ENCODE measurements at regions not wholly inside any gene's neighbourhood (a gene's known extent, or its start where the extent isn't known, plus 50 kb on each side); places are given as distances from the start of the nearest gene placed in this dataset.

- Histone ChIP-seq H3K4me2 (ENCODE audit: insufficient read depth, low read length) (no peak overlapping the region), H3K9me3 (ENCODE audit: low read depth, low read length) (peaks cover 2% of the 10 kb centered on the region), H3K27ac (ENCODE audit: low read depth, low read length) (no peak overlapping the region), H3K27me3 (ENCODE audit: insufficient read depth, low read length) (no peaks in the 10 kb centered on the region), H2AFZ (ENCODE audit: low read length) (no peak overlapping the region), H3K79me2 (ENCODE audit: insufficient read depth, low read length) (no peaks in the 10 kb centered on the region), H3K36me3 (ENCODE audit: insufficient read depth, low read length) (no peaks in the 10 kb centered on the region), H3K4me3 (ENCODE audit: insufficient read depth, low read length) (no peak overlapping the region), H4K20me1 (ENCODE audit: insufficient read depth, low read length) (no peaks in the 10 kb centered on the region), H3K4me1 (ENCODE audit: insufficient read depth, low read length) (no peaks in the 10 kb centered on the region)
- no peak for DNase-seq (ENCODE audit: insufficient read length, low spot score, missing footprints)
- TF ChIP-seq, protein P1, sequence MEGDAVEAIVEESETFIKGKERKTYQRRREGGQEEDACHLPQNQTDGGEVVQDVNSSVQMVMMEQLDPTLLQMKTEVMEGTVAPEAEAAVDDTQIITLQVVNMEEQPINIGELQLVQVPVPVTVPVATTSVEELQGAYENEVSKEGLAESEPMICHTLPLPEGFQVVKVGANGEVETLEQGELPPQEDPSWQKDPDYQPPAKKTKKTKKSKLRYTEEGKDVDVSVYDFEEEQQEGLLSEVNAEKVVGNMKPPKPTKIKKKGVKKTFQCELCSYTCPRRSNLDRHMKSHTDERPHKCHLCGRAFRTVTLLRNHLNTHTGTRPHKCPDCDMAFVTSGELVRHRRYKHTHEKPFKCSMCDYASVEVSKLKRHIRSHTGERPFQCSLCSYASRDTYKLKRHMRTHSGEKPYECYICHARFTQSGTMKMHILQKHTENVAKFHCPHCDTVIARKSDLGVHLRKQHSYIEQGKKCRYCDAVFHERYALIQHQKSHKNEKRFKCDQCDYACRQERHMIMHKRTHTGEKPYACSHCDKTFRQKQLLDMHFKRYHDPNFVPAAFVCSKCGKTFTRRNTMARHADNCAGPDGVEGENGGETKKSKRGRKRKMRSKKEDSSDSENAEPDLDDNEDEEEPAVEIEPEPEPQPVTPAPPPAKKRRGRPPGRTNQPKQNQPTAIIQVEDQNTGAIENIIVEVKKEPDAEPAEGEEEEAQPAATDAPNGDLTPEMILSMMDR (IDR thresholded peaks at IDR 0.05; ENCODE audit: extremely low read depth, low read depth, low read length): no peak
Observed at GRCh38 chr12:125687820-125688219, 622.6 kb downstream of the AACS start.

DNA sequence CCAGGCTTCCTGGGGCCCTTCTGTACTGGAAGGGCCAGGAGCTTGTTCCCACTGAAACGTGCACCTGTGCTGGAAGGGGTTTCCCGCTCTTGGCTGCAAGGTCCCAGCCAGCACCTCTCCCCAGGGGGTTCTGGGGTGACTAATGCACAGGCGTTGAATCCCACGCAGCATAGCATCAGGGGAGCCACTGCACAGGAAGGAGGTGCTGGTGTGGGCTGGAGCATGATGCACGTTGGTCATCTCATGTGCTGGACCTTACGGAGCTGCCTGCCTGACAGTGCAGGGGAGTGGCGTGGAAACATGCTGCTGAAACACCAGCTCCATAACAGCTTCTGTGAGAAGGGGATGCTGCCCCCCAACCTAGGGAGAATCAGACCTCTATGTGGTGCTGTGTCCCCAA is 623.0 kb downstream of the AACS start:
- no peaks in the 10 kb centered on the region for H4K20me1 ChIP-seq (ENCODE audit: insufficient read depth, low read length)
- no peak overlapping the region for H2AFZ ChIP-seq (ENCODE audit: low read length)
- H3K79me2 ChIP-seq (ENCODE audit: insufficient read depth, low read length): no peaks in the 10 kb centered on the region
- no peak for DNase-seq (ENCODE audit: insufficient read length, low spot score, missing footprints)
- no peak overlapping the region for H3K27ac ChIP-seq (ENCODE audit: low read depth, low read length)
- TF ChIP-seq, protein P1 (IDR thresholded peaks at IDR 0.05; ENCODE audit: extremely low read depth, low read depth, low read length): no peak
- no peaks in the 10 kb centered on the region for H3K36me3 ChIP-seq (ENCODE audit: insufficient read depth, low read length)
- H3K4me1 ChIP-seq (ENCODE audit: insufficient read depth, low read length): no peaks in the 10 kb centered on the region
- no peak overlapping the region for H3K4me3 ChIP-seq (ENCODE audit: insufficient read depth, low read length)
- no peaks in the 10 kb centered on the region for H3K27me3 ChIP-seq (ENCODE audit: insufficient read depth, low read length)
- no peak overlapping the region for H3K4me2 ChIP-seq (ENCODE audit: insufficient read depth, low read length)
- H3K9me3 ChIP-seq (ENCODE audit: low read depth, low read length): peaks cover 2% of the 10 kb centered on the region

GRCh38 chr12:125688881-125689280 is 623.6 kb downstream of the AACS start:
- Histone ChIP-seq H3K27ac (ENCODE audit: low read depth, low read length) (no peak overlapping the region), H3K4me1 (ENCODE audit: insufficient read depth, low read length) (no peaks in the 10 kb centered on the region), H3K27me3 (ENCODE audit: insufficient read depth, low read length) (no peaks in the 10 kb centered on the region), H3K36me3 (ENCODE audit: insufficient read depth, low read length) (no peaks in the 10 kb centered on the region), H2AFZ (ENCODE audit: low read length) (no peak overlapping the region), H3K9me3 (ENCODE audit: low read depth, low read length) (peaks cover 2% of the 10 kb centered on the region), H3K79me2 (ENCODE audit: insufficient read depth, low read length) (no peaks in the 10 kb centered on the region), H4K20me1 (ENCODE audit: insufficient read depth, low read length) (no peaks in the 10 kb centered on the region), H3K4me2 (ENCODE audit: insufficient read depth, low read length) (no peak overlapping the region), H3K4me3 (ENCODE audit: insufficient read depth, low read length) (no peak overlapping the region)
- TF ChIP-seq, protein P1 (IDR thresholded peaks at IDR 0.05; ENCODE audit: extremely low read depth, low read depth, low read length): no peak
- DNase-seq (ENCODE audit: insufficient read length, low spot score, missing footprints): no peak

GRCh38 chr12:125689576-125690410 is 624.6 kb downstream of the AACS start:
- Histone ChIP-seq H3K36me3 (ENCODE audit: insufficient read depth, low read length) (no peaks in the 10 kb centered on the region), H3K4me2 (ENCODE audit: insufficient read depth, low read length) (no peak overlapping the region), H3K27me3 (ENCODE audit: insufficient read depth, low read length) (no peaks in the 10 kb centered on the region), H2AFZ (ENCODE audit: low read length) (no peak overlapping the region), H3K4me1 (ENCODE audit: insufficient read depth, low read length) (no peaks in the 10 kb centered on the region), H4K20me1 (ENCODE audit: insufficient read depth, low read length) (no peaks in the 10 kb centered on the region), H3K9me3 (ENCODE audit: low read depth, low read length) (peaks cover 6% of the 10 kb centered on the region), H3K27ac (ENCODE audit: low read depth, low read length) (no peak overlapping the region), H3K79me2 (ENCODE audit: insufficient read depth, low read length) (no peaks in the 10 kb centered on the region), H3K4me3 (ENCODE audit: insufficient read depth, low read length) (no peak overlapping the region)
- TF ChIP-seq, protein P1 (IDR thresholded peaks at IDR 0.05; ENCODE audit: extremely low read depth, low read depth, low read length): no peak
- DNase-seq (ENCODE audit: insufficient read length, low spot score, missing footprints): no peak
